ENCODE measurements at regions not wholly inside any gene's neighbourhood (a gene's known extent, or its start where the extent isn't known, plus 50 kb on each side); places are given as distances from the start of the nearest gene placed in this dataset.

GRCh38 chr1:81358151-81358550 lies 442.6 kb upstream of the ADGRL2 start:
- TF ChIP-seq CTCF (conservative IDR thresholded peaks at IDR 0.05), result no peak
- no peak overlapping the region for H3K27ac ChIP-seq

- H3K27ac ChIP-seq, result no peak overlapping the region
- no peak for TF ChIP-seq CTCF (conservative IDR thresholded peaks at IDR 0.05)
Measured at GRCh38 chr1:81351864-81352263, 448.9 kb upstream of the ADGRL2 start.

- no peak for TF ChIP-seq CTCF (conservative IDR thresholded peaks at IDR 0.05)
- H3K27ac ChIP-seq, result no peak overlapping the region
Measured at GRCh38 chr1:81349194-81349965, 451.4 kb upstream of the ADGRL2 start.

GRCh38 chr1:81345110-81345509 lies 455.6 kb upstream of the ADGRL2 start:
- TF ChIP-seq CTCF (conservative IDR thresholded peaks at IDR 0.05), result no peak
- no peak overlapping the region for H3K27ac ChIP-seq

DNA sequence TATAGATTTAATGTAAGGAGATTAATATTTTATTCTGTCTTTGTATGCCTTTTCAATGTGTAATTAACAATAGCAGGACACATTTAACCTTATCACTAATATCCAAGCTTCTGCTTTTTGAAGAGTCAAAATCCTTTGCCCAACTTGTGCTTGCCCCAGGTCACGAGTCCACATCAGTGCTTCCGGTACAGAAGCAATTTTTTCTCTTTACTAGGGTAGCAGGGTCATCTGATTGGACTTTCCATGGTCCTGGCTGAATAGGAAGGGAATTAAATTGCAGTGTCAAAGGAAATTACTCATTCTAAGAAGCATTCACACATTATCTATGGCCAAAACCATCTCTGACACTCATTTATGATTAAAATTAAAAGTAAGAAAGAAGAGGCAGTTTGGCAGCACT lies 460.5 kb upstream of the ADGRL2 start:
- TF ChIP-seq CTCF (conservative IDR thresholded peaks at IDR 0.05), result no peak
- H3K27ac ChIP-seq, result no peak overlapping the region

DNA sequence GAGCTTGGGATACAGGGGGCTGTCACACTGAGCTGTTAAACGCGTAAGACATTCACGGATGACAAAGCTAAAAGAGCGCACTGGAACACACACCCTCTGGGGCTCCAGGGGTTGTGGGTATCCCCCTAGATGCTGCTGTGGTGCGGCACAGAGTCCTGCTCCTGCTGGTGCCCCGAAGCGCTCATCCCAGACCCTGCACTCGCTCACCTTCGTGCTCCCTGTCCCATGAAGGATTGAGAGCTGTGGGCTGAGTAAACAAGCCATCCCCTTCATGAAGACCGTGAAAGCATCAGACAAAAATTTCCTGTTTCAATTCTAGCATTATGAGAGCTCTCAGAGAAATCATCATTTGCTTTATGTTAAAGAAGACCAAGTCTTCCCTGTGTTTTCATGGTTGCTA lies 463.5 kb upstream of the ADGRL2 start:
- no peak overlapping the region for H3K27ac ChIP-seq
- no peak for TF ChIP-seq CTCF (conservative IDR thresholded peaks at IDR 0.05)

DNA sequence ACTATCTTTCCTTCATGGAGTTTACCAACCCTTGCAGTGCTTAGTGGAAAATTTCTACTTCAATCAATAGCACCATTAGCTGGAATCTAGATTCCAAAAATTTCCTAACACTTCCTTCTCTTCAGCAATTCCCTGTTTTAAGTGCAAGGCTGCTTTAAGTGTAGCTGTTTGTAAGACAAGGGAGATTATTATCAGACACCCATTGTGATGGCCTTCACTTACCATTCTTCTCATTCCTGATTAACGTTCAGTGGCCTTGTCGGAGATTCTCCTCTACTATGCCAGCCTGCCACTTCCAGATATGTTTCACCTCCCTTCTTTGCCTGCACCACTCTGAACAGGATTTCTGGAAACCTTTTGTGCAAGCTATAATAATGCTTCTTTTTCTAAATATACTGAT lies 464.9 kb upstream of the ADGRL2 start:
- no peak for TF ChIP-seq CTCF (conservative IDR thresholded peaks at IDR 0.05)
- H3K27ac ChIP-seq, result no peak overlapping the region
